ENCODE measurements at regions not wholly inside any gene's neighbourhood (a gene's known extent, or its start where the extent isn't known, plus 50 kb on each side); places are given as distances from the start of the nearest gene placed in this dataset.

DNA sequence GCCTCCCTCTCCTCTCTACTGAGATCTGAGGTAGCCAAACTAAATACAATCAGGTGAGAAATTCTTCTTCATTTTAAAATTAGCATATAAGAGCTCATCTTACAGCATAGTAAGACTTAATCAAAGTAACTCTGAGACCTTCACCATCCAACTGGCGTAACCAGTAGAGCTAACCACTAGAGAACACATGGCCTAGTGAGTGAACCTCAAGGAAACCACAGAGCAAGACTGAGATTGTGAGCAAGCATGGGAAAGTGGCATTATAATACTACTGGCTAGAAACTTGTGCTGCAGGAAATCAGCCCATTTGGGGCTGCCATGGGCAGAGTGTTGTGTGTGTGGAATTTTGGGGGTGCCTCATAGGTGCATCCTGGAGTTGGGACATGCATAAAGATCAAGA lies 61.1 kb upstream of the SPHKAP start:
- TF ChIP-seq CTCF (conservative IDR thresholded peaks at IDR 0.05), result no peak
- no peak for TF ChIP-seq ZFX (IDR thresholded peaks at IDR 0.05)

Data from C4-2B (cell line).